GM19240 (cell line): ENCODE measurements at regions not wholly inside any gene's neighbourhood (a gene's known extent, or its start where the extent isn't known, plus 50 kb on each side); places are given as distances from the start of the nearest gene placed in this dataset.

Experiments
- DNase-seq: peaks from one replicate; pipeline ENCODE4 v3.0.0; 2011; ENCODE audit warnings: low spot score; ENCODE audit not compliant: insufficient read length

GRCh38 chr5:5700549-5700948 is 278.1 kb downstream of the ICE1 start:
- DNase-seq = no peak

GRCh38 chr5:5699062-5699461 is 276.6 kb downstream of the ICE1 start:
- no peak for DNase-seq

DNA sequence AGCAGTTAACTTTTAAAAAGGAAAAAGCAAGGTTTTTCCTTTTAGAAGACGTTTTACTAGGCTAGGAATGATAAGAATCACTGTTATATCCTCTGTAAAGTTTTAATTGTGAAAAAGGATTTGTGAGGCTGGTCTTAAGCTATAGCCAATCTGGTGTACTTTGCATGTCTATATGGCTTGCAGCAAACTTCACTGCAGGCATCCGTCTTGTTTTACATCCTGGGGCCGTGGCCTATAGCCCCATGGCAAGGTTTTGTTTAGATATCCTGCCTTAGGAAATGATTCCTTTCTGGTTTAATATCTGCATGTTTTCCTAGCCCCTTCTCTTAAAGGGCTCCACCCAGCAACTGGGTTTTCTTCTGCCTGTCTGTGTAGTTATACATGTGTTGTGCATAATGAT is 272.8 kb downstream of the ICE1 start:
- DNase-seq = no peak

DNA sequence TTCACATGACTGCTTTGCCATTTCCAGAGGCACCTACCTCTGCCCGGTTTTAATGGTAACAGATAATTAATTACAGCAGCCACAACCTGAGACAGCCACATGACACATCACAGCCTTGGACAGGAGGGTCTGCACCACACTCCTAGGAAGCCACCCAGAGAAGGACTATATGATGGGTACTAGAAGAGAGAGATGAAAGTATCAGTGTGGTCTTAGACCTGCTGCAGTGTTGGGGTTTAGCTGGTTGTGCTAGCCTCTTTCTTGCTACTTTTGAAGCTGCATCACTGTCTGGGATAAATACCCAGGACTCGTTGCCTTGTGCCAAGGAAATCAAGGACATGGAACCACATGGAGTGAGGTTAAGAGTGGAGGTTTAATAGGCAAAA is 266.4 kb downstream of the ICE1 start:
- DNase-seq = no peak

- DNase-seq = no peak
Measured at GRCh38 chr5:5688194-5688924, 265.9 kb downstream of the ICE1 start.

GRCh38 chr5:5687113-5687512 is 264.6 kb downstream of the ICE1 start:
- no peak for DNase-seq

DNA sequence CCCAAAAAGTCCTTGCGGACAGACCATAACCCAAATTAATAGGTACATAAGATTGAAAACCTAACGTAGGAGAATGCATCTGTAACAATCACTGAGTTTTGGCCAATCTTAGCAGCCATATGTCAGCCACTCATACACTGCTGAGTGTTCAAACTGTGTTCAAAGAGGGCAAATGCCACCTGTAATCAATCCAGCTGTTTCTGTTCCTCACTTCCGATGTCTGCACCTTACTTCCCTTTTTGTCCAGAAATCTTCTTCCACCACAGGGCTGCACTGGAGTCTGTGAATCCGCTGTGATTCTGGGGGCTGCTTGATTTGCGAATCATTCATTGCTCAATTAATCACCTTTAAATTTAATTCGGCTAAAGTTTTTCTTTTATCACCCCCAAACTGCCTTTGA is 263.9 kb downstream of the ICE1 start:
- DNase-seq = no peak

DNA sequence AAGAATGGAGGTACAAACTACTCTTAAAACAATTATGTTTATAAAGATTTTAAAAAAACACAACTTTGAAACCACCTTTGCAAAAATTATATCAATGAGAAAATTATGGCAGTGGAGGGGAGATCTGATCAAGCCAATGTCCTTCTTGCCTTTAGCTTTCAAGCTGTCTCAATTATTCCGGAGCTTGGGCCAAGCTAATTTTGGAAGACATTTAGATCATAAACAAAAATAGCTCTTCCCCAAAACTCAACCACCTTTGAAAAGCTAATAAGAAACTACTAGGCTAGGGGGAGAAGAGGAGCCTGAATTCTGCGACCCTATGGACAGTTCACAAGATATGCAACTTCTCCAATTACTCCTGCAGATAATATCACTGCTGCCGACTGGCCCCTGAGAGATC is 263.3 kb downstream of the ICE1 start:
- no peak for DNase-seq

- no peak for DNase-seq
Measured at GRCh38 chr5:5683174-5683573, 260.7 kb downstream of the ICE1 start.

GRCh38 chr5:5678909-5679308 is 256.4 kb downstream of the ICE1 start:
- no peak for DNase-seq

GRCh38 chr5:5677738-5678137 is 255.3 kb downstream of the ICE1 start:
- DNase-seq = no peak

GRCh38 chr5:5676218-5676617 is 253.7 kb downstream of the ICE1 start:
- no peak for DNase-seq

GRCh38 chr5:5675511-5675910 is 253.0 kb downstream of the ICE1 start:
- no peak for DNase-seq

DNA sequence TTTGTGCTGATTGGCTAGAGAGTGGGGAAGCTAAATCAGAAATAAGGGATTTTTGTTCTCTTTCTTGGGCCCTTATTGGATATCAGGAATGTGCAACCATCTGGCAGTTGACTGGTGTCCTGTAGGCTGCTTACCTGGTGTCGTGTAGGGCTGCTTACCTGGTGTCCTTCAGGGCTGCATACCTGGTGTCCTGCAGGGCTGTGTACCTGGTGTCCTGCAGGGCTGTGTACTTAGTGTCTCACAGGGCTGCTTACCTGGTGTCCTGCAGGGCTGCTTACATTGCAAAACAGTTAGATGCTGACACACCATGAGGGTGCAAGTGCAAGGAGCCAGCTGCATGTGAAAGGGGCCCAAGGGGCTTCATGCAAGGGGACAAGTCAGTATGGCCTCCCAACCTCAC is 249.3 kb downstream of the ICE1 start:
- DNase-seq = no peak

DNA sequence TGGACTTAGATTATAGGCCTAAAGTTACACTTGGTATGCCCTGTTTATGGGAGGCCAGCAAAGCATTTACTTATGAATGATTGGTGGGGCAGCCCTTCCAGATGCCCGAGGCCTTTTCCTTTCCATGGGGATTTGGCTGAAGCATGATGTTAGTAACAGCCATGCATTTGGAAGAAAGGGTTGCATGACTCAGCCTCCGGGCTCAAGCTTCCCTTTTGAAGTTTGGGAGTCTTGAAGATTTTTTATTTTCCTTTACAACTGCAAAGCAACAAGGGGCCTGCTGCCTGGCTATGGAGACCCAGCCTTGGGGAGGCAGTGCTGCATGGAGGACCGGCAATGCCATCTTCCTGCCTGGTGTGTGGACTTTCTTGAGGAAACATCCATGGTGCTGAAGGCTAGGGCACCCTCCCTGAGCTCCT is 244.7 kb downstream of the ICE1 start:
- no peak for DNase-seq

DNA sequence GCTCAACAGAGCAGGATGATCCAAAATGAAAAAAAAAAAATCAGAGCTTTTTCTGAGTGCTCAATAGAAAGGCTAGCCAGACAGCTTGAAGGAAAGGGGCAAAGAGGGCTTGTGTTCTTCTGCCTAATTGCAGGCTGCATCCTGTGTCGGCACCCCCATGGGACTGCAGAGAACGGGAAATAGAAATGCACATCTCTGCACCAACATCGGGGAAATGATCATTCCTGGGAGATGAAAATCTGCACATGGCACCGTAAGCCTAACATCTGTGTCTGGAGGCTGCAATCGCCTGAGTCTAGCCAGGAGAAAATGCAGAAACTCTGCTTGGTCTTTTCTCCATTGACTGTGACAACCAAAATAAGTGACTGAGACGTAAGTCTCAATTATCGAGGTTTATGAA is 243.9 kb downstream of the ICE1 start:
- no peak for DNase-seq

DNA sequence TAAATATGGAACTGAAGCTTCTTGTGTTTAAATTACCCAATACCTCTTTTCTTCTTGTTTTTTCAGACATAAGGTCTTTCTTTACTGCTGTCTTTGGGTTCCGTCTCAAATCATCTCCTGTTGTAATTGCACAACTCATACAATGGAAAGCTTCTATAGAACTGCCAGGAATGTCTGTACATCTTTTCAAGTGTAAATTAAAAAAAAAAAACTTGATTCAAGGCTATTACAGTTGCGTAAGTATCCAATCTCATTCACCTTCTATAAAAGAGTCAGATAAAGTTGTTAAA is 243.5 kb downstream of the ICE1 start:
- DNase-seq = no peak

GRCh38 chr5:5665225-5666075 is 243.0 kb downstream of the ICE1 start:
- DNase-seq = no peak

- DNase-seq = no peak
Measured at GRCh38 chr5:5658889-5659465, 236.5 kb downstream of the ICE1 start.

DNA sequence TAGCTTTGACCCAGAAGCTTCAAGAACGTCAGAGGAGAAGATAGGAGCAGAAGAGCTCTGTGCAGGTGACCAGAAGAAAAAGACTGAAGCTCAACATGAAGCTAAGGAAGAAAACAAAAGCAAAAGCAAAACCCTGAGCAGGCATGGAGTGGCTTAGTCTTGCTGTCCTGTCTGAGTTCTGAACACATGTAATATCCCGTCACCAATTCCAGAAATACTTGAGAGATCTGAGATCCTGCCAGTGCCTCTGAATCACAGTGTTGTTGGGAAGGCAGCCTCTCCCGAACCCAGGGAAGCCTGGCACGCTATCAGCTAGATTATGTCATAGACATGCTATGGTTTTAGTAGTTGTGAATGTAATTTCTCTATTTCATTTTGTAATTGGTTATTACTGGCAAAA is 235.7 kb downstream of the ICE1 start:
- peak; percentile 14 for DNase-seq

- DNase-seq = no peak
Measured at GRCh38 chr5:5652181-5652580, 229.7 kb downstream of the ICE1 start.

DNA sequence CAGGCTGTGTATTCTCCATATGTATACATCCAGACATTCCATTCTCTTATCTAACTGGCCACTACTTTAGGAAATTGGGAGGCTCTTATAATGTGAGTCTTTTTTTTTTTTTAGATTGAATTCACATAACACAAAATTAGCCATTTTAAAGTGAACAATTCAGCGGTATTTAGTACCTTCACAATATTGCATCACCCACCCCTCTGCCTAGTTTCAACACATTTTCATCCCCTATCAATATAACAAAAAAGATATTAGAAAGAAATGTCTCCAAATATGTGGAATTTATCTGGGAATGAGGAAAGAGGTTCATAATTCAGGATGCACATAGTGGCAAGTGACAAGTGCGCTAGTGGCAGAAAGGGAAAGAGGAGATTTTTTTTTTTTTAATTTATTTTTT is 228.5 kb downstream of the ICE1 start:
- DNase-seq = no peak

- DNase-seq = no peak
Measured at GRCh38 chr5:5650242-5650641, 227.8 kb downstream of the ICE1 start.
